Endothelial cell of umbilical vein (primary cell): ENCODE measurements at regions not wholly inside any gene's neighbourhood (a gene's known extent, or its start where the extent isn't known, plus 50 kb on each side); places are given as distances from the start of the nearest gene placed in this dataset.

Experiments used
- BruUV-seq: library from RNA; stranded (reverse); fragments of 400-500 nt; replicated peaks from 2 replicates; lab custom pipeline; 2021; lab: Mats Ljungman, UMichigan
- CTCF ChIA-PET: fragments of 300-600, 350-600 bp; sonication (Branson Sonifier 250); formaldehyde crosslinking; loops from one replicate; lab custom pipeline; 2021; ENCODE audit warnings: antibody characterized with exemption, inconsistent platforms; lab: Charles Lee
- POLR2A ChIA-PET: fragments of 300-600, 350-600 bp; sonication (Branson Sonifier 250); formaldehyde crosslinking; loops from one replicate; lab custom pipeline; 2021; ENCODE audit warnings: antibody characterized with exemption, inconsistent platforms; lab: Charles Lee
- DNase-seq: peaks from one replicate; pipeline ENCODE4 v3.0.0-alpha.2; 2011; ENCODE audit warnings: low read depth, low spot score
- FAIRE-seq: peaks from 2 replicates; lab custom pipeline; 2011; peaks lifted over from hg19 to GRCh38; lab: Jason Lieb, UNC
- H2AFZ ChIP-seq: 2 replicates; pipeline ENCODE4 v1.6.0; 2012; ENCODE audit warnings: low read depth, low read length, control low read depth, inconsistent platforms
- H3K27ac ChIP-seq: 2 replicates; pipeline ENCODE4 v1.5.1; 2011; ENCODE audit warnings: low read depth, mild to moderate bottlenecking, control low read depth, low read length, moderate library complexity; ENCODE audit not compliant: insufficient read depth
- H3K27me3 ChIP-seq, 2 experiments: 2 replicates each; pipeline versions ENCODE4 v1.6.0 to v1.6.1; 2011; ENCODE audit warnings: low read length in 2 of 2, mixed read lengths in 1 of 2; ENCODE audit not compliant: control insufficient read depth in 2 of 2, insufficient read depth in 2 of 2
- H3K36me3 ChIP-seq, 2 experiments: 2 replicates in 1 of 2; 3 replicates in 1 of 2; pipeline ENCODE4 v1.5.1; 2011; ENCODE audit warnings: low read length in 2 of 2, mild to moderate bottlenecking in 1 of 2, moderate library complexity in 1 of 2; ENCODE audit not compliant: control insufficient read depth in 2 of 2, insufficient read depth in 2 of 2; ENCODE audit errors: extremely low read depth in 1 of 2
- H3K4me1 ChIP-seq: 3 replicates; pipeline ENCODE4 v1.5.1; 2011; ENCODE audit warnings: mild to moderate bottlenecking, low read length; ENCODE audit not compliant: control insufficient read depth, insufficient read depth; ENCODE audit errors: extremely low read depth
- H3K4me2 ChIP-seq: 2 replicates; pipeline ENCODE4 v1.6.1; 2011; ENCODE audit warnings: low read length, control low read depth, mixed read lengths; ENCODE audit not compliant: insufficient read depth
- H3K4me3 ChIP-seq, 3 experiments: fragments of 200-600 bp in 1 of 3; sonication (generic), shearing (Covaris generic) in 1 of 3; replicated peaks in 1 of 3; 2 replicates each; pipeline ENCODE4 v1.5.1; 2011 to 2016; ENCODE audit warnings: control low read depth in 3 of 3, low read length in 3 of 3, mild to moderate bottlenecking in 2 of 3, inconsistent platforms in 1 of 3, low read depth in 1 of 3, moderate library complexity in 1 of 3; ENCODE audit not compliant: insufficient read depth in 1 of 3
- H3K79me2 ChIP-seq: 2 replicates; pipeline ENCODE4 v1.6.0; 2012; ENCODE audit warnings: low read length, inconsistent platforms; ENCODE audit not compliant: control insufficient read depth, insufficient read depth
- H3K9ac ChIP-seq: replicated peaks from 2 replicates; pipeline ENCODE3; 2011; ENCODE audit warnings: low read length, control low read depth; ENCODE audit not compliant: insufficient read depth; ENCODE audit errors: extremely low read depth
- H3K9me1 ChIP-seq: replicated peaks from 3 replicates; pipeline ENCODE4 v1.6.0; 2011; ENCODE audit warnings: mild to moderate bottlenecking, low read length; ENCODE audit not compliant: control insufficient read depth, insufficient read depth; ENCODE audit errors: extremely low read depth
- H3K9me3 ChIP-seq: replicated peaks from 2 replicates; pipeline ENCODE4 v1.5.1; 2012; ENCODE audit warnings: low read length, inconsistent platforms; ENCODE audit not compliant: control insufficient read depth, insufficient read depth
- H4K20me1 ChIP-seq: replicated peaks from 2 replicates; pipeline ENCODE3; 2011; ENCODE audit warnings: mild to moderate bottlenecking, low read length; ENCODE audit not compliant: control insufficient read depth, insufficient read depth; ENCODE audit errors: extremely low read depth
- CTCF ChIP-seq, 2 donors: IDR thresholded peaks; 1 replicate in 1 of 2; 2 replicates in 1 of 2; pipeline ENCODE4 v1.5.1; 2011; ENCODE audit warnings: low read length in 2 of 2, mild to moderate bottlenecking in 2 of 2, moderate library complexity in 2 of 2, control low read depth in 1 of 2, inconsistent platforms in 1 of 2, low read depth in 1 of 2; ENCODE audit not compliant: insufficient read depth in 1 of 2; ENCODE audit errors: extremely low read depth in 1 of 2
- EZH2 ChIP-seq: IDR thresholded peaks from 2 replicates; pipeline ENCODE4 v1.6.1; 2012; ENCODE audit warnings: borderline replicate concordance, low read depth, mild to moderate bottlenecking, moderate library complexity, low read length, inconsistent platforms; ENCODE audit not compliant: severe bottlenecking
- FOS ChIP-seq: IDR thresholded peaks from 2 replicates; pipeline ENCODE4 v1.6.1; 2011; ENCODE audit warnings: mild to moderate bottlenecking, low read length, moderate library complexity, borderline replicate concordance; ENCODE audit not compliant: insufficient read depth
- GATA2 ChIP-seq: IDR thresholded peaks from 2 replicates; pipeline ENCODE4 v1.7.0; 2011; ENCODE audit warnings: low read depth, mild to moderate bottlenecking, moderate library complexity, mixed read lengths, low read length; ENCODE audit not compliant: insufficient read length, insufficient read depth
- JUN ChIP-seq: IDR thresholded peaks from 2 replicates; pipeline ENCODE4 v1.6.1; 2011; ENCODE audit warnings: borderline replicate concordance, low read depth; ENCODE audit not compliant: insufficient read length, insufficient read depth
- MYC ChIP-seq: IDR thresholded peaks from one replicate; pipeline ENCODE4 v1.6.1; 2011; ENCODE audit warnings: mild to moderate bottlenecking, low read depth, low read length
- POLR2A ChIP-seq: IDR thresholded peaks from 2 replicates; pipeline ENCODE4 v1.6.1; 2012; ENCODE audit warnings: low read depth, mild to moderate bottlenecking, control low read depth, low read length
- POLR2AphosphoS5 ChIP-seq: IDR thresholded peaks from 2 replicates; pipeline ENCODE4 v1.6.1; 2012; ENCODE audit warnings: low read depth, mild to moderate bottlenecking, control low read depth, low read length, moderate library complexity; ENCODE audit not compliant: insufficient read depth
- dilution Hi-C: fragments of 300-500 bp; cut with MboI; formaldehyde crosslinking; loops from one replicate; pipeline ENCODE4 v1.15.0; 2019; ENCODE audit warnings: low sequenced_read_pairs; ENCODE audit not compliant: extremely low pct_ligation_motif_present
- intact Hi-C: fragments of 100-400 bp; cut with micrococcal nuclease; formaldehyde crosslinking; loops from one replicate; pipeline ENCODE4 v1.10.0; 2022
- TF ChIP-seq, protein P1 (sequence below): IDR thresholded peaks from 2 replicates; pipeline ENCODE4 v1.6.1; 2011; ENCODE audit not compliant: insufficient read depth, insufficient read length

DNA sequence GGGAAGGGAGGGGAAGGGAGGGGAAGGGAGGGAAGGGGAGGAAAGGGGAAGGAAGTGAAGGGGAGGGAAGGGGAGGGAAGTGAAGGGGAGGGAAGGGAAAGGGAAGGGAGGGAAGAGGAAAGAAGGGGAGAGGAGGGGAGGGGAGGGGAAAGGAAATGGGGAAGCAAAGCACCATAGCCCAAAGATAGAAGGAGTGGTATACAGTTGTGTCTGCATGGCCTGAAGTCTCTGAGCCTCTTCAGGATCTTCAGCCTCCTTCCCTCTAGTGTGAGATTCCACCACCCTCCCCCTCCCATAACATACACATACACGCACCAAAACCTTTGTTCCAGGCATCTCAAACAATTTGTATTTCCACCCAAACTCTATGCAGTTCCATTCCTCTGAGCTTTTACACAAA is 96.2 kb upstream of the SERP2 start:
- H3K9me1 ChIP-seq, result no peaks in the 10 kb centered on the region
- ChIA-PET CTCF (no interaction called here), POLR2A (no interaction called here)
- peaks cover 3 to 13% of the 10 kb centered on the region in 2 experiments for H3K27me3 ChIP-seq
- H3K4me2 ChIP-seq, result no peak overlapping the region
- FAIRE-seq (no peak), DNase-seq (no peak)
- TF ChIP-seq GATA2 (no peak), POLR2A (no peak), EZH2 (no peak), CTCF (IDR thresholded peaks at IDR 0.05; ENCODE audit: extremely low read depth in 1 of 2, insufficient read depth in 1 of 2, low read depth in 1 of 2, low read length in 2 of 2) (no peak), FOS (no peak)
- TF ChIP-seq, protein P1, sequence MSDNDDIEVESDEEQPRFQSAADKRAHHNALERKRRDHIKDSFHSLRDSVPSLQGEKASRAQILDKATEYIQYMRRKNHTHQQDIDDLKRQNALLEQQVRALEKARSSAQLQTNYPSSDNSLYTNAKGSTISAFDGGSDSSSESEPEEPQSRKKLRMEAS, result no peak
- dilution Hi-C loops (no loop called here), intact Hi-C loops (no loop called here)
- no peak overlapping the region for H3K4me3 ChIP-seq
- BruUV-seq, result no TSS peak
- H3K27ac ChIP-seq, result no peak overlapping the region
- no peaks in the 10 kb centered on the region for H3K9me3 ChIP-seq
- no peaks in the 10 kb centered on the region for H3K79me2 ChIP-seq
- no peak overlapping the region for H2AFZ ChIP-seq
- H3K4me1 ChIP-seq, result peaks cover 10% of the 10 kb centered on the region
- no peak overlapping the region for H3K9ac ChIP-seq
- no peaks in the 10 kb centered on the region for H4K20me1 ChIP-seq
- no peaks in the 10 kb centered on the region for H3K36me3 ChIP-seq

DNA sequence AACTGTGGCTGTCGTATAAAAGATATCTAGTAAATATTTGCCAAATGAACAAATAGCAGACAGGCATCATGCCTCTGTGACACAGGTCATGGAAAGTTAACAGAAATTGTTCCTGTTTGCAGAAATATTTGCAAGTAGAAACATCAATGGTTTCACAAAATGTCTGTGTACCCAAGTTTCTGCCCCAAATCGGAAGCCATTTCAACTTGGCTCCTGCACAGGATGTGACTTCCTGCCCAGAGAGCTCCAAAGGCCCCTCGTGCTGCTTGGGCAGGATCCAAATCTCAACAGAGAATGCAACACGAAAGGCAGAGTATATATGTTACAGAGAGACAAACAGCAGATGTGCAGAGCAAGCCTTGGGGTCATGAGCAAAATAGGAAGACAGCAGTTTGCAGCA is 95.5 kb upstream of the SERP2 start:
- H3K4me1 ChIP-seq, result peaks cover 10% of the 10 kb centered on the region
- ChIA-PET POLR2A (no interaction called here), CTCF (interaction anchor here (1.1 kb wide), 1 partner anchor 87 kb away, joined by 5 read pairs; no protein-coding TSS in a partner anchor)
- dilution Hi-C loops, result no loop called here
- H2AFZ ChIP-seq, result peak overlapping the region; percentile 36
- H3K4me2 ChIP-seq, result no peak overlapping the region
- no peaks in the 10 kb centered on the region for H3K79me2 ChIP-seq
- TF ChIP-seq EZH2 (no peak), FOS (no peak), POLR2A (no peak), JUN (no peak), GATA2 (no peak), POLR2AphosphoS5 (no peak), MYC (no peak)
- TF ChIP-seq, protein P1, result no peak
- H3K9me3 ChIP-seq, result no peaks in the 10 kb centered on the region
- H3K36me3 ChIP-seq, result no peaks in the 10 kb centered on the region
- peak; percentile 62 for DNase-seq
- BruUV-seq, result no TSS peak
- intact Hi-C loops, result no loop called here
- H4K20me1 ChIP-seq, result no peaks in the 10 kb centered on the region
- FAIRE-seq, result peak; percentile 72
- no peak overlapping the region for H3K4me3 ChIP-seq
- no peak overlapping the region for H3K27ac ChIP-seq
- H3K27me3 ChIP-seq, result peaks cover 4 to 16% of the 10 kb centered on the region in 2 experiments
- H3K9me1 ChIP-seq, result no peaks in the 10 kb centered on the region
- H3K9ac ChIP-seq, result no peak overlapping the region
